ENCODE measurements at regions not wholly inside any gene's neighbourhood (a gene's known extent, or its start where the extent isn't known, plus 50 kb on each side); places are given as distances from the start of the nearest gene placed in this dataset.

GRCh38 chr18:79609841-79610281, 69.7 kb upstream of the CTDP1 start:
- DNase-seq (ENCODE audit: low read depth): no peak

- no peak for DNase-seq (ENCODE audit: low read depth)
Measured at GRCh38 chr18:79610461-79611039, 69.1 kb upstream of the CTDP1 start.

DNA sequence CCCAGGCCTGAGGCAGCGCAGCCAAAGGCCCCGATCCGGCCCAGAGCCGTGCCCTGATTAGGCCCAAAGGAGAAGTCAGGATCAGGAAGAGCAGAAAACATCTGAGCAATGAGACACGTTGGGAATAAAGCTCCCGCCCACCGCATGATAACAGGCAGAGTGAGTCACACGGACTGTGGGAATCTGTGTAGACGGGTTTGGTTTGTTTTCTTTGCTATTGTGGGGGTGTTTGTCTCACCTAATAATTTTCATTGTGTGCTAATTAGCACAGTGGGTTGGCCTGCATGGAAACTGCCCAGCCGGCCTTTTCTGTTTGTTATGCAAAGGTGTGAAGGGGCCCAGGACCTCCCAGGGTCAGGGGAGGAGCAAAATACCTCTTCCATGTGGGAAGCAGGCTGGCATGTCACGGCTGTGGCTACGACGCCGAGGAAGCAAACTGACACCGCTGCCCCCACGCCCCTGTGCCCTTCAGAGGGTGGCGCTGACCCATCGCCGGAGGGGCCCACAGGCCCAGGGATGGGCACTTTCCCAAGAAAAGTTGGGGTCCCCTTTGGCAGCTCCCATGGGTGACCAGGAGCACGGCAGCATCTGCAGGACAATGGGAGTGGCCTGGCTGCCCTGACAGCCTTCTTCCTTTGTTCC, 68.4 kb upstream of the CTDP1 start:
- peak; percentile 30 for DNase-seq (ENCODE audit: low read depth)

DNA sequence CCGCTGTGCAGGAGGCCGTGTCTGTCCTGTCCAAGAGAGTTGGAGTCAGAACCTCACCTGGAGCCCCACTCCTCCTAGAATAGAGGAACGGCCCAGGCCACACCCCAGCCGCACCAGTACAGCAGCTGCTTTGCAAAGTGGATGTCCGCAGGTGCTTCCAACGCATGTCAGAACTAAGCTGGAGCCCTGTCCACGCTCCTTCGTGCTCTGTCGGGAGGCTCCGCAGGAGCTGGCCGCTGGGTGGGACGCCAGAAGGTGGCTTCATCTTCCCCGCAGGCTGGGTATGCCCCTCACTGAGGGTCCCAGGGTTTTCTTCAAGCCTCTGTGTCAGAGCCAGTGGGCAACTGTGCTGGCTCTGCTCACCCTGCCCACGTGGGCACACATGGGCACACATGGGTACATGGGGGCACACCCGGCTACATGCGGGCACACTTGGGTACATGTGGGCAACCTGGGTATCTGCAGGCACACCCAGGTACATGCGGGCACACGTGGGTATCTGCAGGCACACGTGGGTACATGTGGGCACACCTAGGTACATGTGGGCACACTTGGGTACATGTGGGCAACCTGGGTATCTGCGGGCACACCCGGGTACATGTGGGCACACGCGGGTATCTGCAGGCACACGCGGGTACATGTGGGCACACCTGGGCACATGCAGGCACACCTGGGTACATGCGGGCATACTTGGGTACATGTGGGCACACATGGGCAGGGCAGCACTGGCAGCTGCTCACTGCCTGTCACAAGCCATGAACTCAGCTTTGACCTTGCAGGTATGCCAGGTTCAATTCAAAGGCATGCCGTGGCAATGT, 67.1 kb upstream of the CTDP1 start:
- DNase-seq (ENCODE audit: low read depth): no peak

- DNase-seq (ENCODE audit: low read depth): no peak
Measured at GRCh38 chr18:79613186-79613931, 66.2 kb upstream of the CTDP1 start.

GRCh38 chr18:79614211-79614955, 65.2 kb upstream of the CTDP1 start:
- no peak for DNase-seq (ENCODE audit: low read depth)

- DNase-seq (ENCODE audit: low read depth): no peak
Measured at GRCh38 chr18:79615091-79615490, 64.5 kb upstream of the CTDP1 start.

- DNase-seq (ENCODE audit: low read depth): no peak
Measured at GRCh38 chr18:79615586-79615985, 64.0 kb upstream of the CTDP1 start.

DNA sequence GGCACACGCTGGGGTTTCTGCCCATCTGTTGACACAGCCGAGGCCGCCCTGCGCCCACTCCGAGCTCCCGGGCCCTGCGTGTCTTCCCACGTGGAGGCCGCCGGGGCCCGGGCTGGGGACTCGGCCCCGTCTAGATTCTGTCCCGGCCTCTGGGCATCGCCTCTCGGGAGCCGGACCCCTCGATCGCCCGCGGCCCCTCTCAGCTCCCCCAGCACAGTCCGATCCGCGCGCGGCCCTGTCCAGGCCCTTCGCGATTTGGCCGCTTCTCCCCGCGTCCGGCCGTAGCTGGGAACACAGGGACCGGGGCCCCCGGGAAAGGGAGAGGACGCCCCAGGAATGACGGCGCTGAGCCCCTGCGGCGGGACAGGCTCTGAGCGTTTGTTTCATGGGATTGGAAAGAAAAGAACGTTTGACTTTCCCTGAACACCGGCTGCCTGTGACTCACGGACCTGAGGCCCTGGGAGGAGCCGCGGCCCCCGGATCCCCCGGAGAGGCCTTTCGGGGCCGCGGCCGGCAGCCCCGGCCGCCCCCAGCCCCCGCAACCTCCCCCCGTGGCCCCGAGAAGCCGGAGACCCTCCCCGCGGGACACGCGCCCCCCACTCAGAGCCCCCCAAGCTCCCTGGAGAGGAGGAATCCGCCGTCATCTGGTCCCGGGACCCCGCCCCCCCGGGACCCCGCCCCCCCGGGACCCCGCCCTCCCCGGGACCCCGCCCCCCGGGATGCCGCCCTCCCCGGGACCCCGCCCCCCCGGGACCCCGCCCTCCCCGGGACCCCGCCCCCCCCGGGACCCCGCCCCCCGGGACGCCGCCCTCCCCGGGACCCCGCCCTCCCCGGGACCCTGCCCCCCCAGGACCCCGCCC, 62.7 kb upstream of the CTDP1 start:
- DNase-seq (ENCODE audit: low read depth): no peak

- DNase-seq (ENCODE audit: low read depth): no peak
Measured at GRCh38 chr18:79617511-79618500, 61.8 kb upstream of the CTDP1 start.

DNA sequence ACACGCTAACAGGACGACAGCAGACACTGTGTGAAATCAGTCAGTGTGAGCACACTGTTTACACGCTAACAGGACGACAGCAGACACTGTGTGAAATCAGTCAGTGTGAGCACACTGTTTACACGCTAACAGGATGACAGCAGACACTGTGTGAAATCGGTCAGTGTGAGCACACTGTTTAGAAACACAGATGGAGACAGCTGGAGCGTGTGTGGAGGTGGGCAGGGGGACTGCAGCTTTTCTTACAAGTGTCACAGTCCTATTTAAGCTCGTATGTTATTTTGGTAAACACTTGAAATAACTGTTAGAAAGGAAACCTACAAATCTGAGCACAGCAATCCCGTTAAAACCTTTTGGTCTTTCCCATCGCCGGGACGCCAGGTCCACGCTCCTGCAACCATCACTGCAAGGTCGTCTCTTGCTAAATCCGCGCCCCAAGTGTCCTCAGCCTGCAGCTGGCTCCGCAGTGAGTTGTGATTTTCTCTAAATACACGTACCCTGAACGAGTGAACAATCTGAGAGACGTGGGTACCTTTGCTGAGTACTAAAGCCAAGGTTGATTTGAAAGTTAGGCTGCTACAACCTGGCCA, 58.9 kb upstream of the CTDP1 start:
- no peak for DNase-seq (ENCODE audit: low read depth)

GRCh38 chr18:79621501-79621900, 58.1 kb upstream of the CTDP1 start:
- no peak for DNase-seq (ENCODE audit: low read depth)

DNA sequence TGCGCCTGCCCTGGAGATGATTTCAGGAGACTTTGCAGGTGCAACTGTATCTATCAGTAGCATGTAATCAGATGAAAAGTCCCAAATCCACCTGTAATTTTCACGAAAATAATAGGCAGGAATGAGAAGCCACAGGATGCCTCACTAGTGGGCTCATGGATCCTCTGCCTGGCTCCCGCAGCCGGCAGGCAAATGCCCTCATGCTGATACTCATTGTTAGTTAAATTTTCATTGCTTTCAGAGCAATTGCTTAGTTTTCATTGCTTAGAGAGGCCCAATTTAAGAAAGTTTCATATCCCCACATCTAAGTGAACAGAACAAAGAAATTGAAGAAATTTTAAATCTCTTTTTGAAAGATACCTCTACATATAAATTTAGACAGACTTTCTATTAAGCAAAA, 57.6 kb upstream of the CTDP1 start:
- DNase-seq (ENCODE audit: low read depth): no peak

- DNase-seq (ENCODE audit: low read depth): no peak
Measured at GRCh38 chr18:79624356-79625170, 55.0 kb upstream of the CTDP1 start.

- DNase-seq (ENCODE audit: low read depth): no peak
Measured at GRCh38 chr18:79625195-79625923, 54.2 kb upstream of the CTDP1 start.

DNA sequence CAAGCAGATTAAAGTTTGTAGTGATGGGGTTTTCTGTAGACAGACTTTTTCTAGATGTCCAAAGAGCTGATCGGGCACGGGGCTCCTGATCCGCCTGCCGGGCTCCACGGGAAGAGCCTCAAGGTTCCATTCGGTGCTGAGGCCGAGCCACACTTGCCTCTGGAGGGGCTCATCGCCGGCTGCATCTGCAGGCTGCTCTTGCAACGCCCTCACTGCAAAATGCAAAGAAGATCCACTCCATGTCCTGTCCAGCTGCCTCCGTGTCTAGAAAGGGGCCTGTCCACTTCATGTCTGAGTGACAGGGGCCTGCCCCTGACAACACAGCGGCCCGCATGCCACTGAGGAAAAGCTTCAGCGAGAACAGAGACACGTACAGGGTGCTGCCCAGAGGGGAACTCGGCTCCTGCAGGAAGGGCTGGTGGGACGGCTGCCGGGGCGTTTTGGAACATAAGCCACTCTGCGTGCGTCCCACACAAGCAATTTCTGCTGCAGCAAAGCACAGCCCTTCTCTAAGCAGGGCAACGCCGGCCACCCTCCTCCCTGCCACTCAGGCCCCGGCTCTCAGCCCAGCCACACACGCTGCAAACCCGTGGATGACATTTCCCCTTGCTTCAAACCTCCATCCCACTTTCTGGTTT, 53.6 kb upstream of the CTDP1 start:
- no peak for DNase-seq (ENCODE audit: low read depth)

Measured in RPMI7951 (cell line).